WTC11 (cell line): ENCODE measurements at regions not wholly inside any gene's neighbourhood (a gene's known extent, or its start where the extent isn't known, plus 50 kb on each side); places are given as distances from the start of the nearest gene placed in this dataset.

Experiments
- ATAC-seq: fragments of 200-7000 bp; cut with Tn5 transposase; 2 replicates; pipeline ENCODE4 v1.10.0; 2021; ENCODE audit warnings: mild to moderate bottlenecking, moderate library complexity
- CTCF ChIA-PET: fragments of 300-600 bp; sonication (Branson Sonifier 250); formaldehyde crosslinking; loops from one replicate; lab custom pipeline; 2021; ENCODE audit warnings: antibody characterized with exemption; lab: Charles Lee
- POLR2A ChIA-PET: fragments of 350-600 bp; sonication (Branson Sonifier 250); formaldehyde crosslinking; loops from one replicate; lab custom pipeline; 2021; ENCODE audit warnings: antibody characterized with exemption; lab: Charles Lee
- DNase-seq: peaks from one replicate; pipeline ENCODE4 v3.0.0; 2021; ENCODE audit warnings: low spot score
- H3K27ac Mint-ChIP-seq: 2 replicates; pipeline ENCODE4 v1.8.0; 2021; ENCODE audit warnings: mixed read lengths
- H3K27me3 Mint-ChIP-seq: 2 replicates; pipeline ENCODE4 v1.8.0; 2021; ENCODE audit warnings: low read depth, mild to moderate bottlenecking, moderate library complexity, mixed read lengths
- H3K36me3 Mint-ChIP-seq: 2 replicates; pipeline ENCODE4 v1.8.0; 2021; ENCODE audit warnings: mixed read lengths
- H3K4me1 Mint-ChIP-seq: 2 replicates; pipeline ENCODE4 v1.8.0; 2022; ENCODE audit warnings: mixed read lengths
- H3K4me3 Mint-ChIP-seq: 2 replicates; pipeline ENCODE4 v1.8.0; 2021; ENCODE audit warnings: mild to moderate bottlenecking, moderate library complexity, mixed read lengths
- H3K9me3 Mint-ChIP-seq: 2 replicates; pipeline ENCODE4 v1.8.0; 2021; ENCODE audit warnings: mixed read lengths
- ESRRA ChIP-seq: sonication (generic); formaldehyde crosslinking; IDR thresholded peaks from 2 replicates; pipeline ENCODE4 v1.8.1; 2022; ENCODE audit warnings: mild to moderate bottlenecking, missing genetic modification reagents, borderline replicate concordance
- FOXJ3 ChIP-seq: sonication (generic); formaldehyde crosslinking; IDR thresholded peaks from 2 replicates; pipeline ENCODE4 v1.9.0; 2021; ENCODE audit warnings: missing genetic modification reagents, mild to moderate bottlenecking, borderline replicate concordance
- GABPB1 ChIP-seq: sonication (generic); formaldehyde crosslinking; IDR thresholded peaks from 2 replicates; pipeline ENCODE4 v1.8.1; 2023; ENCODE audit warnings: mild to moderate bottlenecking, missing genetic modification reagents
- HMGXB4 ChIP-seq: sonication (generic); formaldehyde crosslinking; IDR thresholded peaks from 2 replicates; pipeline ENCODE4 v1.8.1; 2023; ENCODE audit warnings: mild to moderate bottlenecking, moderate library complexity, missing genetic modification reagents
- JUN ChIP-seq: sonication (generic); formaldehyde crosslinking; IDR thresholded peaks from 2 replicates; pipeline ENCODE4 v1.8.0; 2023; ENCODE audit warnings: mild to moderate bottlenecking, missing genetic modification reagents
- NFATC4 ChIP-seq: fragments of 250-450 bp; sonication (Bioruptor Pico); IDR thresholded peaks from 2 replicates; pipeline ENCODE4 v1.9.0; 2021; ENCODE audit warnings: mild to moderate bottlenecking
- NFE2L1 ChIP-seq: sonication (generic); formaldehyde crosslinking; IDR thresholded peaks from 2 replicates; pipeline ENCODE4 v1.8.1; 2023; ENCODE audit warnings: missing genetic modification reagents
- NR2C2 ChIP-seq: sonication (generic); formaldehyde crosslinking; IDR thresholded peaks from 2 replicates; pipeline ENCODE4 v1.8.0; 2022; ENCODE audit warnings: mild to moderate bottlenecking, missing genetic modification reagents
- PREB ChIP-seq: sonication (generic); formaldehyde crosslinking; IDR thresholded peaks from 2 replicates; pipeline ENCODE4 v1.8.1; 2022; ENCODE audit warnings: mild to moderate bottlenecking, missing genetic modification reagents, moderate library complexity, borderline replicate concordance
- SOX15 ChIP-seq: fragments of 250-450 bp; sonication (Bioruptor Pico); IDR thresholded peaks from 2 replicates; pipeline ENCODE4 v1.9.0; 2021; ENCODE audit warnings: mild to moderate bottlenecking
- SP1 ChIP-seq: sonication (generic); formaldehyde crosslinking; conservative IDR thresholded peaks from 2 replicates; pipeline ENCODE4 v1.8.1; 2022; ENCODE audit warnings: missing genetic modification reagents
- ZNF219 ChIP-seq: sonication (generic); formaldehyde crosslinking; IDR thresholded peaks from 2 replicates; pipeline ENCODE4 v1.8.0; 2023; ENCODE audit warnings: missing genetic modification reagents, mild to moderate bottlenecking, borderline replicate concordance
- ZNF232 ChIP-seq: sonication (generic); formaldehyde crosslinking; IDR thresholded peaks from 2 replicates; pipeline ENCODE4 v1.8.0; 2022; ENCODE audit warnings: mild to moderate bottlenecking, missing genetic modification reagents
- ZNF423 ChIP-seq: fragments of 250-450 bp; sonication (Bioruptor Pico); IDR thresholded peaks from 2 replicates; pipeline ENCODE4 v2.1.2; 2022; ENCODE audit warnings: mild to moderate bottlenecking, moderate library complexity
- TF ChIP-seq, protein P1 (sequence below): sonication (generic); formaldehyde crosslinking; IDR thresholded peaks from 2 replicates; pipeline ENCODE4 v1.8.1; 2023; ENCODE audit warnings: mild to moderate bottlenecking, missing genetic modification reagents
- TF ChIP-seq, protein P2 (sequence below): fragments of 250-450 bp; sonication (Bioruptor Pico); IDR thresholded peaks from 2 replicates; pipeline ENCODE4 v1.9.0; 2021; ENCODE audit warnings: mild to moderate bottlenecking, borderline replicate concordance
- TF ChIP-seq, protein P3 (sequence below): sonication (generic); formaldehyde crosslinking; IDR thresholded peaks from 2 replicates; pipeline ENCODE4 v1.8.1; 2022; ENCODE audit warnings: low read depth, mild to moderate bottlenecking, moderate library complexity, missing genetic modification reagents, borderline replicate concordance

GRCh38 chr3:72368331-72368975 is 479.8 kb downstream of the SHQ1 start:
- no peaks in the 10 kb centered on the region for H3K36me3 Mint-ChIP-seq
- peaks cover 49% of the 10 kb centered on the region for H3K4me1 Mint-ChIP-seq
- peaks cover 4% of the 10 kb centered on the region; the same call in 1 of the 2 replicates for H3K9me3 Mint-ChIP-seq
- no peaks in the 10 kb centered on the region; the same call in 1 of the 2 replicates for H3K27me3 Mint-ChIP-seq
- ChIA-PET CTCF (interaction anchor here (0.6 kb wide), 1 partner anchor 26 kb away, joined by 3 read pairs; no protein-coding TSS in a partner anchor), POLR2A (no interaction called here)
- no peak for ATAC-seq
- TF ChIP-seq SOX15 (CRISPR knock-in tag) (no peak), PREB (CRISPR knock-in tag) (no peak), ZNF219 (CRISPR knock-in tag) (no peak), ESRRA (CRISPR knock-in tag) (no peak), NFE2L1 (CRISPR knock-in tag) (no peak), NFATC4 (CRISPR knock-in tag) (no peak), NR2C2 (CRISPR knock-in tag) (no peak), JUN (no peak), HMGXB4 (CRISPR knock-in tag) (no peak), ZNF423 (no peak), ZNF232 (no peak), GABPB1 (CRISPR knock-in tag) (no peak), FOXJ3 (CRISPR knock-in tag) (no peak), SP1 (CRISPR knock-in tag) (no peak)
- TF ChIP-seq, protein P1, sequence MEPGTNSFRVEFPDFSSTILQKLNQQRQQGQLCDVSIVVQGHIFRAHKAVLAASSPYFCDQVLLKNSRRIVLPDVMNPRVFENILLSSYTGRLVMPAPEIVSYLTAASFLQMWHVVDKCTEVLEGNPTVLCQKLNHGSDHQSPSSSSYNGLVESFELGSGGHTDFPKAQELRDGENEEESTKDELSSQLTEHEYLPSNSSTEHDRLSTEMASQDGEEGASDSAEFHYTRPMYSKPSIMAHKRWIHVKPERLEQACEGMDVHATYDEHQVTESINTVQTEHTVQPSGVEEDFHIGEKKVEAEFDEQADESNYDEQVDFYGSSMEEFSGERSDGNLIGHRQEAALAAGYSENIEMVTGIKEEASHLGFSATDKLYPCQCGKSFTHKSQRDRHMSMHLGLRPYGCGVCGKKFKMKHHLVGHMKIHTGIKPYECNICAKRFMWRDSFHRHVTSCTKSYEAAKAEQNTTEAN (CRISPR knock-in tag) = no peak
- TF ChIP-seq, protein P2, sequence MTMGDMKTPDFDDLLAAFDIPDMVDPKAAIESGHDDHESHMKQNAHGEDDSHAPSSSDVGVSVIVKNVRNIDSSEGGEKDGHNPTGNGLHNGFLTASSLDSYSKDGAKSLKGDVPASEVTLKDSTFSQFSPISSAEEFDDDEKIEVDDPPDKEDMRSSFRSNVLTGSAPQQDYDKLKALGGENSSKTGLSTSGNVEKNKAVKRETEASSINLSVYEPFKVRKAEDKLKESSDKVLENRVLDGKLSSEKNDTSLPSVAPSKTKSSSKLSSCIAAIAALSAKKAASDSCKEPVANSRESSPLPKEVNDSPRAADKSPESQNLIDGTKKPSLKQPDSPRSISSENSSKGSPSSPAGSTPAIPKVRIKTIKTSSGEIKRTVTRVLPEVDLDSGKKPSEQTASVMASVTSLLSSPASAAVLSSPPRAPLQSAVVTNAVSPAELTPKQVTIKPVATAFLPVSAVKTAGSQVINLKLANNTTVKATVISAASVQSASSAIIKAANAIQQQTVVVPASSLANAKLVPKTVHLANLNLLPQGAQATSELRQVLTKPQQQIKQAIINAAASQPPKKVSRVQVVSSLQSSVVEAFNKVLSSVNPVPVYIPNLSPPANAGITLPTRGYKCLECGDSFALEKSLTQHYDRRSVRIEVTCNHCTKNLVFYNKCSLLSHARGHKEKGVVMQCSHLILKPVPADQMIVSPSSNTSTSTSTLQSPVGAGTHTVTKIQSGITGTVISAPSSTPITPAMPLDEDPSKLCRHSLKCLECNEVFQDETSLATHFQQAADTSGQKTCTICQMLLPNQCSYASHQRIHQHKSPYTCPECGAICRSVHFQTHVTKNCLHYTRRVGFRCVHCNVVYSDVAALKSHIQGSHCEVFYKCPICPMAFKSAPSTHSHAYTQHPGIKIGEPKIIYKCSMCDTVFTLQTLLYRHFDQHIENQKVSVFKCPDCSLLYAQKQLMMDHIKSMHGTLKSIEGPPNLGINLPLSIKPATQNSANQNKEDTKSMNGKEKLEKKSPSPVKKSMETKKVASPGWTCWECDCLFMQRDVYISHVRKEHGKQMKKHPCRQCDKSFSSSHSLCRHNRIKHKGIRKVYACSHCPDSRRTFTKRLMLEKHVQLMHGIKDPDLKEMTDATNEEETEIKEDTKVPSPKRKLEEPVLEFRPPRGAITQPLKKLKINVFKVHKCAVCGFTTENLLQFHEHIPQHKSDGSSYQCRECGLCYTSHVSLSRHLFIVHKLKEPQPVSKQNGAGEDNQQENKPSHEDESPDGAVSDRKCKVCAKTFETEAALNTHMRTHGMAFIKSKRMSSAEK (CRISPR knock-in tag) = no peak
- TF ChIP-seq, protein P3, sequence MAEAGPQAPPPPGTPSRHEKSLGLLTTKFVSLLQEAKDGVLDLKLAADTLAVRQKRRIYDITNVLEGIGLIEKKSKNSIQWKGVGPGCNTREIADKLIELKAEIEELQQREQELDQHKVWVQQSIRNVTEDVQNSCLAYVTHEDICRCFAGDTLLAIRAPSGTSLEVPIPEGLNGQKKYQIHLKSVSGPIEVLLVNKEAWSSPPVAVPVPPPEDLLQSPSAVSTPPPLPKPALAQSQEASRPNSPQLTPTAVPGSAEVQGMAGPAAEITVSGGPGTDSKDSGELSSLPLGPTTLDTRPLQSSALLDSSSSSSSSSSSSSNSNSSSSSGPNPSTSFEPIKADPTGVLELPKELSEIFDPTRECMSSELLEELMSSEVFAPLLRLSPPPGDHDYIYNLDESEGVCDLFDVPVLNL (CRISPR knock-in tag) = no peak
- DNase-seq = no peak
- H3K4me3 Mint-ChIP-seq = no peak overlapping the region
- H3K27ac Mint-ChIP-seq = no peak overlapping the region
